ENCODE measurements at regions not wholly inside any gene's neighbourhood (a gene's known extent, or its start where the extent isn't known, plus 50 kb on each side); places are given as distances from the start of the nearest gene placed in this dataset.

DNA sequence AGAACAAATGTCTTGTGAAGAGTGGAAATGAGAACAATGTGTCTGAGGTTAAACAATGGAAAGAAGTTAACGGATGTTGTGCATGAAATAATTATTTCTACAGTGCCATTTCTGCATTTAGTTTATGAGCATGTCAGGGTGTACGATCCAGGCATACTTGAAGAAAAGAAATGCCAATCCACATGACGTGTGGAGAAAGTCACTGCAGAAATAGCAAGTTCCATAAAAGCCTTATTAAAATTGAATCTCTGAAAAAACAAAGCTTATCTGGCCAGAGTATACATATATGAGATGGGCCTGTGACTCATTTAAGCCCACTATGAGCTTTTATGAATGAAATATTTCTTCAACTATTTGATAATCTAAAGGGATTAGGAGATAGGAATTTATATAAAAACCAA, 426.1 kb downstream of the EFNB2 start:
- intact Hi-C loops (cut with micrococcal nuclease), result loop anchor here (10.0 kb wide), 1 partner anchor 295 kb away; no protein-coding TSS in a partner anchor
- POLR2A ChIA-PET (ENCODE audit: unreplicated experiment), result no interaction called here
- ATAC-seq (peak; percentile 27), DNase-seq (no peak)
- CTCF ChIA-PET, result no interaction called here
- Histone ChIP-seq H3K4me3 (ENCODE audit: low read length) (no peak overlapping the region), H3K79me2 (ENCODE audit: low read length) (no peaks in the 10 kb centered on the region), H3K9me3 (ENCODE audit: low read length) (no peaks in the 10 kb centered on the region), H3K4me1 (ENCODE audit: insufficient read depth, low read length) (peaks cover 46% of the 10 kb centered on the region), H2AFZ (ENCODE audit: low read length) (no peak overlapping the region), H3K4me2 (ENCODE audit: low read length) (no peak overlapping the region), H3K9me2 (replicated peaks; ENCODE audit: low read length) (no peaks in the 10 kb centered on the region), H3F3A (ENCODE audit: low read length, unreplicated experiment) (peaks cover 7% of the 10 kb centered on the region), H3K27me3 (ENCODE audit: low read length) (no peaks in the 10 kb centered on the region), H3K9ac (ENCODE audit: low read length) (no peak overlapping the region), H3K27ac (ENCODE audit: low read length) (peak overlapping the region; percentile 52), H3K36me3 (ENCODE audit: low read depth, low read length) (no peaks in the 10 kb centered on the region), H4K20me1 (ENCODE audit: low read length) (no peaks in the 10 kb centered on the region)
- TF ChIP-seq EZH2phosphoT487 (IDR thresholded peaks at IDR 0.05; ENCODE audit: borderline replicate concordance, low read length) (no peak), EZH2 (IDR thresholded peaks at IDR 0.05; ENCODE audit: low read length, unreplicated experiment) (no peak)
- TF ChIP-seq, protein P1, sequence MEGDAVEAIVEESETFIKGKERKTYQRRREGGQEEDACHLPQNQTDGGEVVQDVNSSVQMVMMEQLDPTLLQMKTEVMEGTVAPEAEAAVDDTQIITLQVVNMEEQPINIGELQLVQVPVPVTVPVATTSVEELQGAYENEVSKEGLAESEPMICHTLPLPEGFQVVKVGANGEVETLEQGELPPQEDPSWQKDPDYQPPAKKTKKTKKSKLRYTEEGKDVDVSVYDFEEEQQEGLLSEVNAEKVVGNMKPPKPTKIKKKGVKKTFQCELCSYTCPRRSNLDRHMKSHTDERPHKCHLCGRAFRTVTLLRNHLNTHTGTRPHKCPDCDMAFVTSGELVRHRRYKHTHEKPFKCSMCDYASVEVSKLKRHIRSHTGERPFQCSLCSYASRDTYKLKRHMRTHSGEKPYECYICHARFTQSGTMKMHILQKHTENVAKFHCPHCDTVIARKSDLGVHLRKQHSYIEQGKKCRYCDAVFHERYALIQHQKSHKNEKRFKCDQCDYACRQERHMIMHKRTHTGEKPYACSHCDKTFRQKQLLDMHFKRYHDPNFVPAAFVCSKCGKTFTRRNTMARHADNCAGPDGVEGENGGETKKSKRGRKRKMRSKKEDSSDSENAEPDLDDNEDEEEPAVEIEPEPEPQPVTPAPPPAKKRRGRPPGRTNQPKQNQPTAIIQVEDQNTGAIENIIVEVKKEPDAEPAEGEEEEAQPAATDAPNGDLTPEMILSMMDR (conservative IDR thresholded peaks at IDR 0.05; ENCODE audit: low read depth, low read length), result no peak
- no TSS peak for BruUV-seq (replicated peaks)

GRCh38 chr13:106108346-106108745, 427.1 kb downstream of the EFNB2 start:
- DNase-seq (no peak), ATAC-seq (no peak)
- Histone ChIP-seq H3F3A (ENCODE audit: low read length, unreplicated experiment) (peaks cover 7% of the 10 kb centered on the region), H3K4me3 (ENCODE audit: low read length) (no peak overlapping the region), H3K4me2 (ENCODE audit: low read length) (no peak overlapping the region), H3K9me3 (ENCODE audit: low read length) (no peaks in the 10 kb centered on the region), H3K9me2 (replicated peaks; ENCODE audit: low read length) (no peaks in the 10 kb centered on the region), H2AFZ (ENCODE audit: low read length) (no peak overlapping the region), H3K79me2 (ENCODE audit: low read length) (no peaks in the 10 kb centered on the region), H3K27me3 (ENCODE audit: low read length) (no peaks in the 10 kb centered on the region), H3K36me3 (ENCODE audit: low read depth, low read length) (no peaks in the 10 kb centered on the region), H3K4me1 (ENCODE audit: insufficient read depth, low read length) (peaks cover 53% of the 10 kb centered on the region), H4K20me1 (ENCODE audit: low read length) (no peaks in the 10 kb centered on the region), H3K27ac (ENCODE audit: low read length) (peak overlapping the region; percentile 52), H3K9ac (ENCODE audit: low read length) (no peak overlapping the region)
- POLR2A ChIA-PET (ENCODE audit: unreplicated experiment), result interaction anchor here (0.6 kb wide), 1 partner anchor 18 kb away, joined by 4 read pairs; no protein-coding TSS in a partner anchor
- intact Hi-C loops (cut with micrococcal nuclease), result loop anchor here (10.0 kb wide), 1 partner anchor 294 kb away; no protein-coding TSS in a partner anchor
- CTCF ChIA-PET, result no interaction called here
- no TSS peak for BruUV-seq (replicated peaks)
- TF ChIP-seq EZH2phosphoT487 (IDR thresholded peaks at IDR 0.05; ENCODE audit: borderline replicate concordance, low read length), result no peak
- no peak for TF ChIP-seq EZH2 (IDR thresholded peaks at IDR 0.05; ENCODE audit: low read length, unreplicated experiment)
- TF ChIP-seq, protein P1 (conservative IDR thresholded peaks at IDR 0.05; ENCODE audit: low read depth, low read length), result no peak

GRCh38 chr13:106107061-106107460, 428.4 kb downstream of the EFNB2 start:
- CTCF ChIA-PET, result no interaction called here
- TF ChIP-seq, protein P1 (conservative IDR thresholded peaks at IDR 0.05; ENCODE audit: low read depth, low read length), result no peak
- peaks cover 64% of the 10 kb centered on the region for H3K4me1 ChIP-seq (ENCODE audit: insufficient read depth, low read length)

More at GRCh38 chr13:106107061-106107460, 428.4 kb downstream of the EFNB2 start:
- Histone ChIP-seq H3K9me2 (replicated peaks; ENCODE audit: low read length) (no peaks in the 10 kb centered on the region), H2AFZ (ENCODE audit: low read length) (no peak overlapping the region), H3F3A (ENCODE audit: low read length, unreplicated experiment) (peaks cover 7% of the 10 kb centered on the region), H3K4me2 (ENCODE audit: low read length) (no peak overlapping the region), H3K79me2 (ENCODE audit: low read length) (no peaks in the 10 kb centered on the region), H4K20me1 (ENCODE audit: low read length) (no peaks in the 10 kb centered on the region), H3K36me3 (ENCODE audit: low read depth, low read length) (no peaks in the 10 kb centered on the region), H3K27ac (ENCODE audit: low read length) (no peak overlapping the region), H3K9ac (ENCODE audit: low read length) (no peak overlapping the region), H3K4me3 (ENCODE audit: low read length) (no peak overlapping the region), H3K27me3 (ENCODE audit: low read length) (no peaks in the 10 kb centered on the region), H3K9me3 (ENCODE audit: low read length) (no peaks in the 10 kb centered on the region)
- POLR2A ChIA-PET (ENCODE audit: unreplicated experiment), result interaction anchor here (0.6 kb wide), 1 partner anchor 336 kb away, joined by 4 read pairs; no protein-coding TSS in a partner anchor
- ATAC-seq, result no peak
- no peak for DNase-seq
- no TSS peak for BruUV-seq (replicated peaks)
- intact Hi-C loops (cut with micrococcal nuclease), result loop anchor here (10.0 kb wide), 1 partner anchor 292 kb away; no protein-coding TSS in a partner anchor
